Hepatocyte (in vitro differentiated cells): ENCODE measurements at regions not wholly inside any gene's neighbourhood (a gene's known extent, or its start where the extent isn't known, plus 50 kb on each side); places are given as distances from the start of the nearest gene placed in this dataset.

ENCODE experiments used
- CTCF ChIP-seq: fragments of 200-600 bp; sonication (generic); IDR thresholded peaks from 2 replicates; pipeline ENCODE4 v1.5.1; 2016; ENCODE audit warnings: antibody characterized with exemption, mild to moderate bottlenecking; ENCODE audit not compliant: poor library complexity
- EZH2 ChIP-seq: fragments of 200-600 bp; sonication (generic); IDR thresholded peaks from 2 replicates; pipeline ENCODE4 v1.6.1; 2016; ENCODE audit warnings: antibody characterized with exemption, mild to moderate bottlenecking, borderline replicate concordance
- EZH2phosphoT487 ChIP-seq: fragments of 200-600 bp; sonication (generic); IDR thresholded peaks from one replicate; pipeline ENCODE4 v1.6.1; 2018; ENCODE audit warnings: antibody characterized with exemption, mild to moderate bottlenecking, low read depth, moderate library complexity; ENCODE audit not compliant: unreplicated experiment, severe bottlenecking

- TF ChIP-seq EZH2 (no peak), CTCF (no peak), EZH2phosphoT487 (no peak)
These were observed 113.8 kb upstream of the CD82 start for GRCh38 chr11:44451706-44452105.
